ENCODE measurements at regions not wholly inside any gene's neighbourhood (a gene's known extent, or its start where the extent isn't known, plus 50 kb on each side); places are given as distances from the start of the nearest gene placed in this dataset.

GRCh38 chr18:34956663-34957062 lies 84.5 kb upstream of the MAPRE2 start:
- Histone ChIP-seq H3K27me3 (ENCODE audit: control insufficient read depth in 2 of 2, insufficient read depth in 2 of 2, low read length in 2 of 2) (no peaks in the 10 kb centered on the region), H3K4me2 (replicated peaks; ENCODE audit: extremely low read depth, low read length, poor library complexity, severe bottlenecking) (no peak overlapping the region), H3K4me1 (ENCODE audit: control insufficient read depth in 1 of 2, insufficient read depth in 2 of 2, low read length in 2 of 2) (no peaks in the 10 kb centered on the region), H3K9me3 (replicated peaks in 1 of 2; ENCODE audit: control insufficient read depth in 1 of 2, insufficient read depth in 1 of 2, low read length in 2 of 2) (no peaks in the 10 kb centered on the region), H3K36me3 (replicated peaks in 1 of 2; ENCODE audit: control insufficient read depth in 1 of 2, insufficient read depth in 2 of 2, low read length in 2 of 2) (no peaks in the 10 kb centered on the region), H4K20me1 (ENCODE audit: insufficient read depth, low read length) (no peaks in the 10 kb centered on the region), H3K4me3 (replicated peaks in 1 of 3; ENCODE audit: low read depth in 2 of 3, low read length in 3 of 3) (no peak overlapping the region), H3K79me2 (ENCODE audit: insufficient read depth, low read length) (no peaks in the 10 kb centered on the region), H2AFZ (ENCODE audit: insufficient read depth, low read depth, low read length, poor library complexity, severe bottlenecking) (no peak overlapping the region), H3K27ac (ENCODE audit: low read depth in 1 of 2, low read length in 2 of 2) (no peak overlapping the region), H3K9ac (ENCODE audit: insufficient read depth, low read length, poor library complexity, severe bottlenecking) (no peak overlapping the region)
- no peaks in the 10 kb centered on the region for H3K27me3 Mint-ChIP-seq (ENCODE audit: low read depth in 3 of 3)
- no peak for DNase-seq
- H3K36me3 Mint-ChIP-seq = no peaks in the 10 kb centered on the region
- H3K4me1 Mint-ChIP-seq = no peaks in the 10 kb centered on the region
- TF ChIP-seq CTCF (IDR thresholded peaks at IDR 0.05) = no peak
- H3K27ac Mint-ChIP-seq = no peak overlapping the region
- no peak overlapping the region for H3K4me3 Mint-ChIP-seq
- peaks cover 0 to 7% (median 0%) of the 10 kb centered on the region in 7 donors for H3K9me3 Mint-ChIP-seq
- intact Hi-C loops (cut with micrococcal nuclease) = no loop called here

GRCh38 chr18:34957119-34957863 lies 83.9 kb upstream of the MAPRE2 start:
- no peak for TF ChIP-seq CTCF (IDR thresholded peaks at IDR 0.05)
- Histone ChIP-seq H3K4me3 (replicated peaks in 1 of 3; ENCODE audit: low read depth in 2 of 3, low read length in 3 of 3) (no peak overlapping the region), H3K27ac (ENCODE audit: low read depth in 1 of 2, low read length in 2 of 2) (no peak overlapping the region), H3K4me1 (ENCODE audit: control insufficient read depth in 1 of 2, insufficient read depth in 2 of 2, low read length in 2 of 2) (no peaks in the 10 kb centered on the region), H3K9ac (ENCODE audit: insufficient read depth, low read length, poor library complexity, severe bottlenecking) (no peak overlapping the region), H3K36me3 (replicated peaks in 1 of 2; ENCODE audit: control insufficient read depth in 1 of 2, insufficient read depth in 2 of 2, low read length in 2 of 2) (no peaks in the 10 kb centered on the region), H4K20me1 (ENCODE audit: insufficient read depth, low read length) (no peaks in the 10 kb centered on the region), H3K9me3 (replicated peaks in 1 of 2; ENCODE audit: control insufficient read depth in 1 of 2, insufficient read depth in 1 of 2, low read length in 2 of 2) (no peaks in the 10 kb centered on the region), H3K79me2 (ENCODE audit: insufficient read depth, low read length) (no peaks in the 10 kb centered on the region), H3K4me2 (replicated peaks; ENCODE audit: extremely low read depth, low read length, poor library complexity, severe bottlenecking) (no peak overlapping the region), H2AFZ (ENCODE audit: insufficient read depth, low read depth, low read length, poor library complexity, severe bottlenecking) (no peak overlapping the region), H3K27me3 (ENCODE audit: control insufficient read depth in 2 of 2, insufficient read depth in 2 of 2, low read length in 2 of 2) (no peaks in the 10 kb centered on the region)
- H3K9me3 Mint-ChIP-seq = peaks cover 0 to 7% (median 0%) of the 10 kb centered on the region in 7 donors
- no peaks in the 10 kb centered on the region for H3K36me3 Mint-ChIP-seq
- H3K4me1 Mint-ChIP-seq = no peaks in the 10 kb centered on the region
- DNase-seq = no peak
- WGBS (ENCODE audit: insufficient coverage) = no CpG with 5 or more reads among the region's 3 CpGs
- H3K27me3 Mint-ChIP-seq (ENCODE audit: low read depth in 3 of 3) = no peaks in the 10 kb centered on the region
- no peak overlapping the region for H3K27ac Mint-ChIP-seq
- intact Hi-C loops (cut with micrococcal nuclease) = no loop called here
- no peak overlapping the region for H3K4me3 Mint-ChIP-seq
